ENCODE measurements at regions not wholly inside any gene's neighbourhood (a gene's known extent, or its start where the extent isn't known, plus 50 kb on each side); places are given as distances from the start of the nearest gene placed in this dataset.

DNA sequence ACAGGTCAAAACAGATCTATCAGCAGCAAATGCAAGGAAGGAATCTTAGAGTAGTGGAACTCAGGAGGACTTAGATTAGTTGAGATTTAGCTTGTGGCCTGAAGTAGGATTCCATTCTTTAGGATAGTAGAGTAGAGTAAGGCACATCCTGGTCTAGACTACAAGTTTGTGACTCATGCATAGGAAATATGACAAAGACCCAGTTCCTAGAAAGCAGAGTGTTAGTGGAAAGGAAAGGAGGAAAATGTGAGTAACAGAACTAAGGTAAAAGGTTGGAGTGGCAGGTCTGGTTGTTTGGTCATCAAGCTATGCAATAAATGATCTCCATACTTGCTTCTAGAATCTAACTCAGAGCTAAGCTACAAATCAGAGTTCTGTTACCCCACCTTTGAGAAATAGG, 595.0 kb downstream of the ACTRT1 start:
- ChIA-PET POLR2A (ENCODE audit: unreplicated experiment) (no interaction called here), CTCF (no interaction called here)
- Histone ChIP-seq H3K56ac (ENCODE audit: extremely low read depth, insufficient read depth, low read length) (no peak overlapping the region), H4K8ac (ENCODE audit: low read depth in 2 of 2, low read length in 2 of 2) (no peak overlapping the region), H3K36me3 (ENCODE audit: control insufficient read depth, insufficient read depth, low read length) (no peaks in the 10 kb centered on the region), H3K79me1 (ENCODE audit: low read depth in 1 of 2, low read length in 2 of 2) (no peaks in the 10 kb centered on the region), H3K27ac (ENCODE audit: insufficient read depth, low read length) (no peak overlapping the region), H2BK20ac (ENCODE audit: low read depth, low read length) (no peak overlapping the region), H3K14ac (replicated peaks; ENCODE audit: low read depth, low read length) (no peak overlapping the region), H3K27me3 (ENCODE audit: control insufficient read depth, insufficient read depth, low read length) (no peaks in the 10 kb centered on the region), H2BK120ac (ENCODE audit: low read depth, low read length) (no peak overlapping the region), H2AFZ (replicated peaks; ENCODE audit: low read length, poor library complexity) (no peak overlapping the region), H3K9ac (ENCODE audit: low read depth, low read length) (no peak overlapping the region), H3K4ac (ENCODE audit: low read depth, low read length) (no peak overlapping the region), H2AK9ac (replicated peaks; ENCODE audit: low read depth, low read length, poor library complexity) (no peak overlapping the region), H3K9me3 (ENCODE audit: control insufficient read depth, insufficient read depth, low read length) (no peaks in the 10 kb centered on the region), H3K4me3 (ENCODE audit: insufficient read depth, low read depth, low read length) (no peak overlapping the region), H3K4me1 (ENCODE audit: control insufficient read depth, insufficient read depth, low read length) (no peaks in the 10 kb centered on the region), H3K4me2 (ENCODE audit: low read depth, low read length) (no peak overlapping the region), H4K91ac (ENCODE audit: insufficient read depth, low read depth, low read length) (no peak overlapping the region), H4K20me1 (ENCODE audit: insufficient read depth, low read length) (no peaks in the 10 kb centered on the region), H2BK15ac (ENCODE audit: low read depth, low read length) (no peak overlapping the region), H3K9me1 (ENCODE audit: insufficient read depth, low read length) (no peaks in the 10 kb centered on the region), H2AK5ac (ENCODE audit: low read depth, low read length) (no peak overlapping the region), H2BK5ac (ENCODE audit: low read depth, low read length, poor library complexity, severe bottlenecking) (no peak overlapping the region), H3K23ac (ENCODE audit: low read depth, low read length) (no peak overlapping the region), H4K5ac (ENCODE audit: low read depth, low read length) (no peak overlapping the region), H3K18ac (ENCODE audit: low read depth, low read length) (no peak overlapping the region)
- TF ChIP-seq RAD21 (IDR thresholded peaks at IDR 0.05; ENCODE audit: low read length) (no peak), CEBPB (IDR thresholded peaks at IDR 0.05; ENCODE audit: low read depth, low read length) (no peak), BHLHE40 (IDR thresholded peaks at IDR 0.05; ENCODE audit: low read depth, low read length) (no peak), ELK1 (IDR thresholded peaks at IDR 0.05; ENCODE audit: borderline replicate concordance, low read depth, low read length) (no peak), MAFK (IDR thresholded peaks at IDR 0.05; ENCODE audit: low read depth, low read length) (no peak), RCOR1 (IDR thresholded peaks at IDR 0.05; ENCODE audit: insufficient replicate concordance, low read length) (no peak), SMC3 (IDR thresholded peaks at IDR 0.05; ENCODE audit: low read depth, low read length) (no peak)
- no TSS peak for BruUV-seq (replicated peaks)
- dilution Hi-C loops (cut with HindIII; ENCODE audit: low sequenced_read_pairs, unreplicated experiment) (no loop called here), in situ Hi-C loops (cut with MboI; ENCODE audit: low sequenced_read_pairs) (no loop called here), intact Hi-C loops (cut with micrococcal nuclease) (no loop called here)
- DNase-seq (no peak), ATAC-seq (ENCODE audit: low read depth) (no peak)

Measured in IMR-90 (cell line).